ENCODE measurements at regions not wholly inside any gene's neighbourhood (a gene's known extent, or its start where the extent isn't known, plus 50 kb on each side); places are given as distances from the start of the nearest gene placed in this dataset.

- TF ChIP-seq CTCF (IDR thresholded peaks at IDR 0.05; ENCODE audit: low read length) (no peak), EZH2 (IDR thresholded peaks at IDR 0.05; ENCODE audit: borderline replicate concordance, low read length) (no peak)
Measured at GRCh38 chr1:18552631-18553030, 71.9 kb downstream of the KLHDC7A start.
